H1 (cell line): ENCODE measurements at regions not wholly inside any gene's neighbourhood (a gene's known extent, or its start where the extent isn't known, plus 50 kb on each side); places are given as distances from the start of the nearest gene placed in this dataset.
A peak's percentile ranks its signal among the peaks of the same experiment; 100 is the strongest.

Experiments used
- CTCF ChIA-PET: fragments of 300-600 bp; sonication (Branson Sonifier 250); formaldehyde crosslinking; loops from one replicate; lab custom pipeline; 2021; ENCODE audit not compliant: partially characterized antibody; lab: Charles Lee
- POLR2A ChIA-PET: fragments of 300-600 bp; sonication (Branson Sonifier 250); formaldehyde crosslinking; loops from one replicate; lab custom pipeline; 2021; ENCODE audit warnings: inconsistent platforms; ENCODE audit not compliant: partially characterized antibody; lab: Charles Lee
- DNase-seq, 2 experiments: peaks; one replicate each; pipeline versions ENCODE4 v3.0.0 to v3.0.0-alpha.2; 2010 to 2022; ENCODE audit warnings: low spot score in 2 of 2, low read depth in 1 of 2, mixed read lengths in 1 of 2
- FAIRE-seq: peaks from 2 replicates; lab custom pipeline; 2011; peaks lifted over from hg19 to GRCh38; lab: Jason Lieb, UNC
- H2AFZ ChIP-seq: 2 replicates; pipeline ENCODE4 v1.8.1; 2012; ENCODE audit warnings: low read length, inconsistent platforms
- H2AK5ac ChIP-seq: 2 replicates; pipeline ENCODE4 v1.6.1; 2013; ENCODE audit warnings: low read depth, low read length
- H2BK120ac ChIP-seq: replicated peaks from 2 replicates; pipeline ENCODE3; 2013; ENCODE audit warnings: low read depth, low read length, inconsistent platforms
- H2BK12ac ChIP-seq: 2 replicates; pipeline ENCODE4 v1.6.1; 2013; ENCODE audit warnings: low read depth, low read length
- H2BK15ac ChIP-seq: 2 replicates; pipeline ENCODE4 v1.6.1; 2013; ENCODE audit warnings: low read length
- H2BK20ac ChIP-seq: 2 replicates; pipeline ENCODE4 v1.6.1; 2013; ENCODE audit warnings: low read length
- H2BK5ac ChIP-seq: 2 replicates; pipeline ENCODE4 v1.6.1; 2013; ENCODE audit warnings: low read depth, low read length
- H3K14ac ChIP-seq: 2 replicates; pipeline ENCODE4 v1.6.1; 2013; ENCODE audit warnings: inconsistent platforms; ENCODE audit not compliant: insufficient read length
- H3K18ac ChIP-seq: 2 replicates; pipeline ENCODE4 v1.6.1; 2013; ENCODE audit warnings: low read length; ENCODE audit errors: extremely low read depth
- H3K23ac ChIP-seq: 2 replicates; pipeline ENCODE4 v1.6.1; 2013; ENCODE audit warnings: inconsistent platforms; ENCODE audit not compliant: insufficient read length
- H3K23me2 ChIP-seq: 2 replicates; pipeline ENCODE4 v1.6.1; 2013; ENCODE audit warnings: low read depth, low read length
- H3K27ac ChIP-seq: 2 replicates; pipeline ENCODE4 v1.6.1; 2011; ENCODE audit warnings: low read depth, low read length, inconsistent platforms
- H3K27me3 ChIP-seq, 4 experiments: replicated peaks in 1 of 4; 1 replicate in 1 of 4; 2 replicates in 3 of 4; pipeline versions ENCODE4 v1.6.1 to v1.8.1; 2011 to 2013; ENCODE audit warnings: low read length in 3 of 4, mild to moderate bottlenecking in 3 of 4, inconsistent platforms in 2 of 4, mixed read lengths in 2 of 4, moderate library complexity in 1 of 4; ENCODE audit not compliant: control insufficient read depth in 3 of 4, insufficient read depth in 3 of 4; ENCODE audit errors: extremely low read depth in 1 of 4
- H3K36me3 ChIP-seq, 4 experiments: 2 replicates each; pipeline versions ENCODE4 v1.6.1 to v1.8.1; 2011 to 2013; ENCODE audit warnings: mild to moderate bottlenecking in 4 of 4, low read length in 3 of 4, moderate library complexity in 2 of 4, control low read depth in 1 of 4, inconsistent platforms in 1 of 4; ENCODE audit not compliant: insufficient read depth in 4 of 4, control insufficient read depth in 2 of 4
- H3K4ac ChIP-seq: replicated peaks from 2 replicates; pipeline ENCODE3; 2013; ENCODE audit warnings: low read length, low read depth, mixed read lengths, inconsistent platforms; ENCODE audit not compliant: insufficient read length
- H3K4me1 ChIP-seq, 4 experiments: replicated peaks in 1 of 4; 1 replicate in 1 of 4; 2 replicates in 3 of 4; pipeline versions ENCODE4 v1.6.1 to v1.8.1; 2011 to 2013; ENCODE audit warnings: low read length in 3 of 4, inconsistent platforms in 2 of 4, mixed read lengths in 1 of 4; ENCODE audit not compliant: insufficient read depth in 4 of 4, control insufficient read depth in 3 of 4
- H3K4me2 ChIP-seq, 2 experiments: 2 replicates each; pipeline versions ENCODE4 v1.6.1 to v1.8.1; 2011 to 2013; ENCODE audit warnings: low read depth in 2 of 2, low read length in 2 of 2, control low read depth in 1 of 2, inconsistent platforms in 1 of 2, mild to moderate bottlenecking in 1 of 2; ENCODE audit not compliant: insufficient read depth in 1 of 2
- H3K4me3 ChIP-seq, 4 experiments: fragments of 200-600, 300-600 bp in 1 of 4; sonication (generic), shearing (Covaris generic), sonication (Bioruptor Twin) in 1 of 4; 2 replicates each; pipeline versions ENCODE4 v1.5.1 to v1.8.1; 2011 to 2016; ENCODE audit warnings: low read length in 4 of 4, low read depth in 3 of 4, control low read depth in 2 of 4, inconsistent platforms in 2 of 4, mild to moderate bottlenecking in 2 of 4, mixed read lengths in 1 of 4, moderate library complexity in 1 of 4; ENCODE audit not compliant: insufficient read depth in 2 of 4; ENCODE audit errors: extremely low read depth in 1 of 4
- H3K56ac ChIP-seq: replicated peaks from 2 replicates; pipeline ENCODE3; 2013; ENCODE audit warnings: low read depth, mild to moderate bottlenecking, mixed read lengths, low read length, inconsistent platforms; ENCODE audit not compliant: insufficient read length
- H3K79me1 ChIP-seq: 2 replicates; pipeline ENCODE4 v1.6.1; 2013; ENCODE audit warnings: low read depth, low read length, control low read depth
- H3K79me2 ChIP-seq, 2 experiments: 2 replicates each; pipeline versions ENCODE4 v1.6.1 to v1.8.1; 2012 to 2013; ENCODE audit warnings: low read length in 2 of 2, mild to moderate bottlenecking in 2 of 2, inconsistent platforms in 1 of 2; ENCODE audit not compliant: insufficient read depth in 2 of 2, control insufficient read depth in 1 of 2
- H3K9ac ChIP-seq, 4 experiments: replicated peaks in 1 of 4; 1 replicate in 1 of 4; 2 replicates in 3 of 4; pipeline versions ENCODE4 v1.6.1 to v1.8.1; 2011 to 2013; ENCODE audit warnings: low read depth in 3 of 4, low read length in 3 of 4, control low read depth in 2 of 4, mild to moderate bottlenecking in 2 of 4, moderate library complexity in 2 of 4, inconsistent platforms in 1 of 4; ENCODE audit errors: extremely low read depth in 1 of 4
- H3K9me3 ChIP-seq, 2 experiments: 2 replicates each; pipeline versions ENCODE4 v1.6.1 to v1.8.1; 2012 to 2013; ENCODE audit warnings: mild to moderate bottlenecking in 2 of 2, moderate library complexity in 2 of 2, control low read depth in 1 of 2, inconsistent platforms in 1 of 2, low read depth in 1 of 2, low read length in 1 of 2, mixed read lengths in 1 of 2; ENCODE audit not compliant: insufficient read depth in 2 of 2
- H4K20me1 ChIP-seq, 2 experiments: replicated peaks in 1 of 2; 2 replicates each; pipeline versions ENCODE3 to v1.8.1; 2011 to 2013; ENCODE audit warnings: inconsistent platforms in 2 of 2, low read length in 2 of 2, mild to moderate bottlenecking in 1 of 2; ENCODE audit not compliant: insufficient read depth in 2 of 2, control insufficient read depth in 1 of 2
- H4K5ac ChIP-seq: 2 replicates; pipeline ENCODE4 v1.6.1; 2013; ENCODE audit warnings: low read length, low read depth, mixed read lengths, inconsistent platforms; ENCODE audit not compliant: insufficient read length
- H4K8ac ChIP-seq: 2 replicates; pipeline ENCODE4 v1.8.0; 2013; ENCODE audit warnings: mild to moderate bottlenecking, moderate library complexity, low read length, inconsistent platforms; ENCODE audit not compliant: insufficient read depth; ENCODE audit errors: extremely low read depth
- H4K91ac ChIP-seq: replicated peaks from 2 replicates; pipeline ENCODE3; 2013; ENCODE audit warnings: low read length, mixed read lengths, inconsistent platforms; ENCODE audit not compliant: insufficient read length
- CHD2 ChIP-seq: IDR thresholded peaks from 2 replicates; pipeline ENCODE4 v1.6.1; 2012; ENCODE audit warnings: low read length, improper control_type of control experiment
- CTCF ChIP-seq, 3 experiments: IDR thresholded peaks; 1 replicate in 2 of 3; 2 replicates in 1 of 3; pipeline versions ENCODE4 v1.5.1 to v1.6.1; 2011; ENCODE audit warnings: low read length in 3 of 3, mild to moderate bottlenecking in 3 of 3, inconsistent platforms in 2 of 3, low read depth in 1 of 3, moderate library complexity in 1 of 3; ENCODE audit not compliant: insufficient read depth in 1 of 3; ENCODE audit errors: control extremely low read depth in 1 of 3
- E2F6 ChIP-seq: IDR thresholded peaks from 2 replicates; pipeline ENCODE4 v1.6.1; 2012; ENCODE audit warnings: inconsistent platforms
- EGR1 ChIP-seq: IDR thresholded peaks from 2 replicates; pipeline ENCODE4 v1.6.1; 2011; ENCODE audit warnings: low read depth, low read length, borderline replicate concordance
- EP300 ChIP-seq, 2 experiments: IDR thresholded peaks; 1 replicate in 1 of 2; 2 replicates in 1 of 2; pipeline ENCODE4 v1.6.1; 2011 to 2012; ENCODE audit warnings: low read depth in 2 of 2, low read length in 2 of 2, mild to moderate bottlenecking in 2 of 2, borderline replicate concordance in 1 of 2, inconsistent platforms in 1 of 2, moderate library complexity in 1 of 2
- EZH2 ChIP-seq: fragments of 200-600 bp; sonication (generic); IDR thresholded peaks from 2 replicates; pipeline ENCODE4 v1.7.1; 2012; ENCODE audit warnings: low read depth, mild to moderate bottlenecking, moderate library complexity, low read length, inconsistent platforms; ENCODE audit not compliant: severe bottlenecking
- JUND ChIP-seq: IDR thresholded peaks from 2 replicates; pipeline ENCODE4 v1.6.1; 2011; ENCODE audit warnings: mild to moderate bottlenecking, improper control_type of control experiment, low read length
- SAP30 ChIP-seq: fragments of 300-600 bp; sonication (generic); IDR thresholded peaks from 2 replicates; pipeline ENCODE4 v1.7.1; 2012; ENCODE audit warnings: low read length, moderate library complexity, mild to moderate bottlenecking, inconsistent platforms; ENCODE audit not compliant: insufficient read depth, insufficient replicate concordance
- TCF12 ChIP-seq: IDR thresholded peaks from 2 replicates; pipeline ENCODE4 v1.6.1; 2011; ENCODE audit warnings: low read depth, mild to moderate bottlenecking, low read length
- WGBS, 2 experiments: shearing (Covaris generic) in 1 of 2; methylation state at CpG; one replicate each; pipeline versions ENCODE4 v1.1.6 to v1.1.7; 2013 to 2015; ENCODE audit warnings: low lambda C conversion rate in 2 of 2, mixed read lengths in 2 of 2, inconsistent platforms in 1 of 2, low coverage in 1 of 2, missing lambda C conversion rate in 1 of 2; ENCODE audit not compliant: insufficient replicate concordance in 2 of 2, insufficient coverage in 1 of 2, insufficient read length in 1 of 2; ENCODE audit errors: extremely low coverage in 1 of 2, missing lambda C conversion rate in 1 of 2; 5-methylcytosine and 5-hydroxymethylcytosine counted together

- H3K4me1 ChIP-seq: peaks cover 0 to 4% (median 0%) of the 10 kb centered on the region in 4 experiments; a peak in 1 of 7 replicates
- no peak overlapping the region for H4K8ac ChIP-seq
- H2BK120ac ChIP-seq: no peak overlapping the region
- no peak overlapping the region for H2BK5ac ChIP-seq
- no peaks in the 10 kb centered on the region for H3K23me2 ChIP-seq
- POLR2A ChIA-PET: interaction anchor here (0.7 to 1.9 kb wide), 3 partner anchors 66 to 99 kb away, joined by 3 to 7 read pairs (median 3); no protein-coding TSS in a partner anchor
- no peak overlapping the region for H4K5ac ChIP-seq
- no peak overlapping the region for H3K4me2 ChIP-seq
- no peak overlapping the region for H2BK20ac ChIP-seq
- FAIRE-seq: peak; percentile 99
- H3K4ac ChIP-seq: no peak overlapping the region
- no peak overlapping the region for H4K91ac ChIP-seq
- no peak overlapping the region for H2BK15ac ChIP-seq
- CTCF ChIA-PET: interaction anchor here (0.6 to 2.0 kb wide), 34 partner anchors 8 to 1370 kb away, joined by 3 to 10 read pairs (median 3); no protein-coding TSS in a partner anchor
- H3K79me2 ChIP-seq: no peaks in the 10 kb centered on the region
- H3K27ac ChIP-seq: no peak overlapping the region
- peak overlapping the region; percentile 86; the same call in 1 of the 2 replicates for H2AFZ ChIP-seq
- H3K56ac ChIP-seq: no peak overlapping the region
- H2AK5ac ChIP-seq: no peak overlapping the region
- H3K4me3 ChIP-seq: no peak overlapping the region
- WGBS, 2 experiments: 78% methylated on average over 3 of the region's 3 CpGs; no CpG with 5 or more reads in 1 of the 2 experiments
- no peaks in the 10 kb centered on the region for H3K27me3 ChIP-seq
- H3K9me3 ChIP-seq: no peaks in the 10 kb centered on the region
- no peaks in the 10 kb centered on the region for H3K79me1 ChIP-seq
- H4K20me1 ChIP-seq: no peaks in the 10 kb centered on the region
- no peak overlapping the region for H3K14ac ChIP-seq
- H3K36me3 ChIP-seq: no peaks in the 10 kb centered on the region
- H2BK12ac ChIP-seq: no peak overlapping the region
- no peak overlapping the region for H3K9ac ChIP-seq
- DNase-seq: peak; percentile 25 to 52
- no peak overlapping the region for H3K18ac ChIP-seq
- H3K23ac ChIP-seq: no peak overlapping the region
- TF ChIP-seq EGR1: no peak
- peak; percentile 7 to 90 (median 73) for TF ChIP-seq CTCF (IDR thresholded peaks at IDR 0.05; ENCODE audit: control extremely low read depth in 1 of 3, insufficient read depth in 1 of 3, low read depth in 1 of 3, low read length in 3 of 3)
- TF ChIP-seq TCF12: 0 out of 2 replicates have a peak, but pooled peaks have one; percentile 24
- TF ChIP-seq E2F6: no peak
- TF ChIP-seq EZH2: no peak
- TF ChIP-seq SAP30: no peak
- TF ChIP-seq JUND: no peak
- TF ChIP-seq CHD2: no peak
- no peak for TF ChIP-seq EP300 (IDR thresholded peaks at IDR 0.05; ENCODE audit: borderline replicate concordance in 1 of 2, low read depth in 2 of 2, low read length in 2 of 2)
Observed at GRCh38 chr6:93721386-93722048, 302.2 kb upstream of the EPHA7 start.
